Adrenal gland (tissue), 5 donors: ENCODE measurements at regions not wholly inside any gene's neighbourhood (a gene's known extent, or its start where the extent isn't known, plus 50 kb on each side); places are given as distances from the start of the nearest gene placed in this dataset.

Experiments used
- POLR2A ChIP-seq, 2 donors: fragments of 450-650 bp; IDR thresholded peaks; one replicate each; pipeline ENCODE4 v1.6.1; 2017; ENCODE audit warnings: antibody characterized with exemption in 2 of 2, mild to moderate bottlenecking in 2 of 2, moderate library complexity in 1 of 2
- TF ChIP-seq, protein P1 (sequence below), 6 experiments: fragments of 450-650 bp in 4 of 6; fragments of 200-600 bp in 2 of 6; sonication (generic) in 1 of 6; IDR thresholded peaks; 1 replicate in 5 of 6; 2 replicates in 1 of 6; pipeline versions ENCODE4 v1.5.1 to v1.8.0; 2016 to 2021; ENCODE audit warnings: antibody characterized with exemption in 6 of 6, mild to moderate bottlenecking in 2 of 6, moderate library complexity in 1 of 6
- donor health status: DM: no; HTN: no; CAD: no.

- TF ChIP-seq, protein P1, sequence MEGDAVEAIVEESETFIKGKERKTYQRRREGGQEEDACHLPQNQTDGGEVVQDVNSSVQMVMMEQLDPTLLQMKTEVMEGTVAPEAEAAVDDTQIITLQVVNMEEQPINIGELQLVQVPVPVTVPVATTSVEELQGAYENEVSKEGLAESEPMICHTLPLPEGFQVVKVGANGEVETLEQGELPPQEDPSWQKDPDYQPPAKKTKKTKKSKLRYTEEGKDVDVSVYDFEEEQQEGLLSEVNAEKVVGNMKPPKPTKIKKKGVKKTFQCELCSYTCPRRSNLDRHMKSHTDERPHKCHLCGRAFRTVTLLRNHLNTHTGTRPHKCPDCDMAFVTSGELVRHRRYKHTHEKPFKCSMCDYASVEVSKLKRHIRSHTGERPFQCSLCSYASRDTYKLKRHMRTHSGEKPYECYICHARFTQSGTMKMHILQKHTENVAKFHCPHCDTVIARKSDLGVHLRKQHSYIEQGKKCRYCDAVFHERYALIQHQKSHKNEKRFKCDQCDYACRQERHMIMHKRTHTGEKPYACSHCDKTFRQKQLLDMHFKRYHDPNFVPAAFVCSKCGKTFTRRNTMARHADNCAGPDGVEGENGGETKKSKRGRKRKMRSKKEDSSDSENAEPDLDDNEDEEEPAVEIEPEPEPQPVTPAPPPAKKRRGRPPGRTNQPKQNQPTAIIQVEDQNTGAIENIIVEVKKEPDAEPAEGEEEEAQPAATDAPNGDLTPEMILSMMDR (IDR thresholded peaks at IDR 0.05): no peak
- no peak for TF ChIP-seq POLR2A (IDR thresholded peaks at IDR 0.05)
These were observed 897.1 kb downstream of the LRRTM4 start for GRCh38 chr2:76625101-76625500.
